ENCODE measurements at regions not wholly inside any gene's neighbourhood (a gene's known extent, or its start where the extent isn't known, plus 50 kb on each side); places are given as distances from the start of the nearest gene placed in this dataset.

DNA sequence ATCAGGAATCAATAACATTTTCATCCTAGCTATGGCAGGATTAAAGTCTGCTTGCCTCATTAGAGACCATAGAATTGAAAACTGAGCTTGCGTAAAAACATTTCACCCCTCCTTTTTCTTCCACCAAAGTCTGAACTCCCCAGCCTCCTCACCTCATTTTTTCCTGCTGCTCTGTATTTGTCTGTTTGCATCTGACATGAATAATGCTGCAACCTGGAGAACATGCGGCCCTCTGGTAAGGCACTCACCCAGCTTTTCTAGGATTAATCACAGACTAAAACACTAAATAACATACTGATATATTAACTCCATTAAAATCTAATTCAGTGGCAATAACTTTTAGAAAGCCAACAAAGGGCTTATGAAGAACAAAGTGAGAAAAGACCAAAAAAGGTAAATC is 677.7 kb upstream of the NRSN1 start:
- TF ChIP-seq, protein P1, sequence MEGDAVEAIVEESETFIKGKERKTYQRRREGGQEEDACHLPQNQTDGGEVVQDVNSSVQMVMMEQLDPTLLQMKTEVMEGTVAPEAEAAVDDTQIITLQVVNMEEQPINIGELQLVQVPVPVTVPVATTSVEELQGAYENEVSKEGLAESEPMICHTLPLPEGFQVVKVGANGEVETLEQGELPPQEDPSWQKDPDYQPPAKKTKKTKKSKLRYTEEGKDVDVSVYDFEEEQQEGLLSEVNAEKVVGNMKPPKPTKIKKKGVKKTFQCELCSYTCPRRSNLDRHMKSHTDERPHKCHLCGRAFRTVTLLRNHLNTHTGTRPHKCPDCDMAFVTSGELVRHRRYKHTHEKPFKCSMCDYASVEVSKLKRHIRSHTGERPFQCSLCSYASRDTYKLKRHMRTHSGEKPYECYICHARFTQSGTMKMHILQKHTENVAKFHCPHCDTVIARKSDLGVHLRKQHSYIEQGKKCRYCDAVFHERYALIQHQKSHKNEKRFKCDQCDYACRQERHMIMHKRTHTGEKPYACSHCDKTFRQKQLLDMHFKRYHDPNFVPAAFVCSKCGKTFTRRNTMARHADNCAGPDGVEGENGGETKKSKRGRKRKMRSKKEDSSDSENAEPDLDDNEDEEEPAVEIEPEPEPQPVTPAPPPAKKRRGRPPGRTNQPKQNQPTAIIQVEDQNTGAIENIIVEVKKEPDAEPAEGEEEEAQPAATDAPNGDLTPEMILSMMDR (IDR thresholded peaks at IDR 0.05) = no peak
- Histone ChIP-seq H3K4me3 (no peak overlapping the region), H3K27me3 (no peaks in the 10 kb centered on the region), H3K36me3 (no peaks in the 10 kb centered on the region), H3K9me3 (no peaks in the 10 kb centered on the region), H3K27ac (no peak overlapping the region), H3K4me1 (no peaks in the 10 kb centered on the region), H3K9ac (ENCODE audit: low read depth in 2 of 2, low read length in 2 of 2) (no peak overlapping the region)
- intact Hi-C loops (cut with DNase I) = no loop called here
- DNase-seq = no peak

- intact Hi-C loops (cut with DNase I) = no loop called here
- Histone ChIP-seq H3K36me3 (no peaks in the 10 kb centered on the region), H3K27me3 (no peaks in the 10 kb centered on the region), H3K9me3 (no peaks in the 10 kb centered on the region), H3K27ac (no peak overlapping the region), H3K4me3 (no peak overlapping the region), H3K4me1 (no peaks in the 10 kb centered on the region), H3K9ac (ENCODE audit: low read depth in 2 of 2, low read length in 2 of 2) (no peak overlapping the region)
- no peak for DNase-seq
- TF ChIP-seq, protein P1 (IDR thresholded peaks at IDR 0.05) = no peak
Measured at GRCh38 chr6:23454080-23454976, 671.7 kb upstream of the NRSN1 start.

DNA sequence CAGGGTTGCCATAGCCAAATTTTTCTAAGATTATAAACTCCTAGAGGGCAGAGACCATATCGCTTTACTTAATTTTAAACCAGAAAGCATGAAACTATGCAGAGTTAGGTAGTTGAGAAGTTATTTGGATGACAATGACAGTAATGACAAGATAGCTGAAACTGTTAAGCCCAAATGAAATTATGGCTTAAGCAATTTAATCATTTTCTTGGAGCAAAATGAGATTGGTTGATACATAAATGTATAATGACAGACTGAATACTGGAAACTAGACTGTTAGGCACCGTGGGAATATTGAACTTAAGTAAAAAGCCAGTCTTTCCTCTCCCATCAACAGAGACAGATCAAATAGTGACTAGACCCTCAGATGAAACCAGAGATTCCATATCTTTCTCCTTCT is 670.3 kb upstream of the NRSN1 start:
- Histone ChIP-seq H3K4me1 (no peaks in the 10 kb centered on the region), H3K4me3 (no peak overlapping the region), H3K27ac (no peak overlapping the region), H3K36me3 (no peaks in the 10 kb centered on the region), H3K9me3 (no peaks in the 10 kb centered on the region), H3K27me3 (no peaks in the 10 kb centered on the region), H3K9ac (ENCODE audit: low read depth in 2 of 2, low read length in 2 of 2) (no peak overlapping the region)
- TF ChIP-seq, protein P1 (IDR thresholded peaks at IDR 0.05) = no peak
- intact Hi-C loops (cut with DNase I) = no loop called here
- no peak for DNase-seq

DNA sequence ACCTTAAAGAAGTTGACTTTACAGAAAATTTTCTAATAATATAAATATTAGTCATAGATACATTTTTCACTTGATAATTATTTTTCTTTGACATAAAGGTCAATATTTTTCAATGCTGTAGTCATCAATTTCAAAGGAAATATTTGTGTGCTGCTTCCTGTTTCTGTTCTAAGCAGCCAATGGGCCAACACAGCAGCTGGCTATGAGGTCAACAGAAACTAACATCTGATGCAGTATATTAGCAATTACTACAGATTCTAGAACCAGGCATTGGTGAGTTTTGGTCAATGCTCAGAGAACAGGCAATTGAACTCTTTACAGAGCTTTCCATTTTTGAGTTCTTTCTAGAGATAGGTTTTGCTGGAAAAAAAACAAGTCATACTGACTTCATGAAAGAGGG is 669.6 kb upstream of the NRSN1 start:
- no peak for DNase-seq
- Histone ChIP-seq H3K4me3 (no peak overlapping the region), H3K27ac (no peak overlapping the region), H3K4me1 (no peaks in the 10 kb centered on the region), H3K27me3 (no peaks in the 10 kb centered on the region), H3K9me3 (no peaks in the 10 kb centered on the region), H3K36me3 (no peaks in the 10 kb centered on the region), H3K9ac (ENCODE audit: low read depth in 2 of 2, low read length in 2 of 2) (no peak overlapping the region)
- TF ChIP-seq, protein P1 (IDR thresholded peaks at IDR 0.05) = no peak
- intact Hi-C loops (cut with DNase I) = no loop called here

GRCh38 chr6:23457321-23457720 is 668.7 kb upstream of the NRSN1 start:
- no peak for DNase-seq
- H3K4me3 ChIP-seq = no peak overlapping the region
- H3K27me3 ChIP-seq = no peaks in the 10 kb centered on the region
- no peaks in the 10 kb centered on the region for H3K9me3 ChIP-seq
- H3K27ac ChIP-seq = no peak overlapping the region
- TF ChIP-seq, protein P1 (IDR thresholded peaks at IDR 0.05) = no peak
- H3K36me3 ChIP-seq = no peaks in the 10 kb centered on the region
- H3K4me1 ChIP-seq = no peaks in the 10 kb centered on the region
- no peak overlapping the region for H3K9ac ChIP-seq (ENCODE audit: low read depth in 2 of 2, low read length in 2 of 2)
- intact Hi-C loops (cut with DNase I) = no loop called here
